SK-N-MC (cell line): ENCODE measurements at regions not wholly inside any gene's neighbourhood (a gene's known extent, or its start where the extent isn't known, plus 50 kb on each side); places are given as distances from the start of the nearest gene placed in this dataset.

ENCODE experiments used
- EZH2 ChIP-seq: fragments of 200-600 bp; sonication (generic); IDR thresholded peaks from one replicate; pipeline ENCODE4 v1.6.1; 2017; ENCODE audit warnings: antibody characterized with exemption
- POLR2AphosphoS5 ChIP-seq: IDR thresholded peaks from 2 replicates; pipeline ENCODE4 v1.6.1; 2012; ENCODE audit warnings: mild to moderate bottlenecking, low read depth, low read length, borderline replicate concordance

- TF ChIP-seq EZH2 (no peak), POLR2AphosphoS5 (no peak)
Observed at GRCh38 chr10:83518779-83519178, 620.5 kb upstream of the GHITM start.
